HG03103 (cell line): ENCODE measurements at regions not wholly inside any gene's neighbourhood (a gene's known extent, or its start where the extent isn't known, plus 50 kb on each side); places are given as distances from the start of the nearest gene placed in this dataset.
"Not testable (repeated sequence)": the region's sequence is repeated elsewhere in the genome, so short reads cannot be mapped to it uniquely, and the experiment has no call there.

Experiments
- ATAC-seq: cut with Tn5 transposase; IDR thresholded peaks from one replicate; pipeline ENCODE4 v1.9.1; 2021; ENCODE audit warnings: low read depth; ENCODE audit not compliant: unreplicated experiment

DNA sequence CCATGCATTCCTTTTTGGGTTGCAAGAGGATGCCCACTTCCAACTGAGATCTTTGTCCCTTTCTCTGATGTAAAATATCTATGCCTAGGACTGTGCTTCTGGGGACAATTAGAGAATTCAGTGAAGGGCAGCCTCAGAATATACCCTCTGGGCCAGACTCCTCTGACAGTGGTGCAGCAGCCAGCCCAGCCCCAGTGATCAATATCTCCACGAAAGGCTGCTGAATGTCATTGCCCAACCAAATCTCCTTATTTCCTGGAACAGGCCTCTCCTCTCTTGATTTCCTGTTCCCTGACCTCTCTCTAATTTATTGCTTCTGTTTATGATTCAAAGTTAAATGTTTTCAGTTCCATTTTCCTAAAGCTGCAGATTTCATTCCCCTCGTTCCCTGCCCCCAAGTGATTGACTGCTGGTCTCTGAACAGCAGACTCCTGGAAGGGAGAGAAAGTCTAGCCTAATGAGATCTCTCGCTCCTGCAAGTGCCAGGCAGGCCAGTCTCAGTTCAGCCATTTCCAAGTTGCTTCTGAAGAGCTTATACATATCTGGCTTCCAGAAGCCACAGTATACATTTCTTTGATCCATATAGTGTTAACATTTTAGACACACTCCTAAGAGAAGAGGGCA lies 104.4 kb upstream of the SALL1 start:
- no peak for ATAC-seq

DNA sequence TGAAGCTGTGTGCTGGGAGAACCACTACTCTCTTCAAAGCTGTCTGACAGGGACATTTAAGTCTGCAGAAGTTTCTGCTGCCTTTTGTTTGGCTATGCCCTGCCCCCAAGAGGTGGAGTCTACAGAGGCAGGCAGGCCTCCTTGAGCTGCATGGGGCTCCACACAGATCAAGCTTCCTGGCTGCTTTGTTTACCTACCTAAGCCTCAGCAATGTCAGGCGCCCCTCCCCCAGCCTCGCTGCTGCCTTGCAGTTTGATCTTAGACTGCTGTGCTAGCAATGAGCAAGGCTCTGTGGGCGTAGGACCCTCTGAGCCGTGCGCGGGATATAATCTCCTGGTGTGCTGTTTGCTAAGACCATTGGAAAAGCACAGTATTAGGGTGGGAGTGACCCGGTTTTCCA lies 103.3 kb upstream of the SALL1 start:
- ATAC-seq, result not testable (repeated sequence)

DNA sequence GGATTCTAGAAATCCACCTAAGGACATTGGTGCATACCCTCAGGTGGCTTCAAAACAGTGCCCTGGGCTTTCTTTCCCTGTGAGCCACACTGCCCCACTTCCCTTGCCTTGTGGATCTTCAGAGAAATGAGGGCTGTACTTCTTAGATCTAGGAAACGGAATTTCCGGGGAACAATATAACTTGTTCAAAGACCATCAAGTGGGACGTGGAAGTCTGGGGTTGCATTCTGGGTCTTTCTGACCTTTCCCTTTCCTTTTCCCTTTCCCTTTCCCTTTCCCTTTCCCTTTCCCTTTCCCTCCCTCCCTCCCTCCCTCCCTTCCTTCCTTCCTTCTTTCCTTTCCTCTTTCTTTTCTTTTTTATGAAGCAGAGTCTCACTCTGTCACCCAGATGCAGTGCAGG lies 97.1 kb upstream of the SALL1 start:
- no peak for ATAC-seq

DNA sequence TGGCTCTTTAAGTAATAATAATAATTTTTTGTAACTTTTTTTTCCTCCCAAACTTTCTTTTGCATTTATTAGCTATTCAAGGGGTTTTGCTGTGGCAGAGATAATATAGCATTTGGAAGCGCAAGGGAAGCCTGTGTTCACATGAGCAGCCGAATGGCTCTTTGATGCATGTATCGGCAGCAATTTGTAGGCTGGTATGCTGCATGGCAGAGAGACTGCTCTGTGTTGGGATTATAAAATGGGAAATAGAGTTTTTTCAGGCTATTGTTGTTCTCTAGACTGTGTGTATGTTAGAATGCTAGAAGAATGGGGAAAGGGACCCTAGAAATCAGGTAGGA lies 94.6 kb upstream of the SALL1 start:
- no peak for ATAC-seq

DNA sequence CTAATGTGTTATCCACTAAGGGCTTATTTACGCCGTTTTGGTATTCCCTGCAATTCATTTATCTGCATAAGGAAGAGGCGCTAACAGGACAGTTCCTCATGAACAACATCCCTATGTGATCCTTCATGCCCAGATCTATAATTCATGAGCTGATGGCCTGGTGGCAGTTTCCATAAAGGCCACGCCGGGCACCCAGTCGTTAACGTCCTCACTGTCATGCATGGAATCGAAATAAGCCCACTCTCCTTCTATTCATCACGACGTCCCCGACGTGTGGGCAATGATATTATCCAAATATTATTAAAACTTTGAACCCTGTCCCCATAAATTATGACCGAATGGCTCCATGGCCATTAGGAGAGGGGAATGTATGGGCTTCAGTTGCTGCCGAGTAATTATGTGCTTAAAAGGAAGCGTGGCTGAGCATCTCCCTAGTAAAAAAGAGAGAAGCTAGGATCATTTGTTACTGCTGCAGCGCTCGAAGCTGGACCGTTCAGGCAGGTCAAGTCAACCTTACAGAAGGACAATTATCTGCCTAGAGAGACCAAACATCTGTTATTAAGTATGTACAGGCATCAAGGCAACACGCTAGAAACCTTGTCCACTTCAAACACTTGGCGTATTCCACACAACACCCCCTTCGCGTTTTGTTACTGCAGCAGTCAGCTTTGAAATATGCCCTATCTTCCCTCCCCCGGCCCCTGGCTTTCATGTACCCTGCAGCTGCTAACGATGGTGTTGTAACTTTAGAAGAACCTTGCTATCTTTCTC lies 94.0 kb upstream of the SALL1 start:
- no peak for ATAC-seq

DNA sequence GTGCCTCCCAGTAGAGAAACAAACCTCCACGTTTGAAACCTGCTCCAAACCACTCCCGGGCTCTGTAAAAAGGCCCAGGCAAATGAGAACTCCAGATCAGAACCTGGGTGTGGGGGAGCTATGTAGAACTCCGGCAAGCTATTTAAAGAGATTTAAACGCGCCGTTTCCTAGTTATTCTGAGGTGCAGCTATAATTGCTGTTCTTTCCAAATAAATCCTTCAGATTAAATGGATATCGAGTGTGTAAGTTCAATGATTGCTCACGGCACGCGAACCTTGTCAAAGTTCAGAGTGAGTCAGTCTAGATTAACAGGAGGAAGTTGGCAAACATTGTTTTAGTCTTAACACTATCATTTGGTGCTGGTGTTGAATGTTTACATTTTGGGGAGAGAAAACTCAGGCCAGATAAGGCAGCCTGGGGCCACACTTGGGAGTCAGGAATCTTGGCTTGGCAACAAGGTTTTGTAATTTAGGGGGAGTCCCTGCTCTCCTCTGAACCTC lies 92.9 kb upstream of the SALL1 start:
- no peak for ATAC-seq

DNA sequence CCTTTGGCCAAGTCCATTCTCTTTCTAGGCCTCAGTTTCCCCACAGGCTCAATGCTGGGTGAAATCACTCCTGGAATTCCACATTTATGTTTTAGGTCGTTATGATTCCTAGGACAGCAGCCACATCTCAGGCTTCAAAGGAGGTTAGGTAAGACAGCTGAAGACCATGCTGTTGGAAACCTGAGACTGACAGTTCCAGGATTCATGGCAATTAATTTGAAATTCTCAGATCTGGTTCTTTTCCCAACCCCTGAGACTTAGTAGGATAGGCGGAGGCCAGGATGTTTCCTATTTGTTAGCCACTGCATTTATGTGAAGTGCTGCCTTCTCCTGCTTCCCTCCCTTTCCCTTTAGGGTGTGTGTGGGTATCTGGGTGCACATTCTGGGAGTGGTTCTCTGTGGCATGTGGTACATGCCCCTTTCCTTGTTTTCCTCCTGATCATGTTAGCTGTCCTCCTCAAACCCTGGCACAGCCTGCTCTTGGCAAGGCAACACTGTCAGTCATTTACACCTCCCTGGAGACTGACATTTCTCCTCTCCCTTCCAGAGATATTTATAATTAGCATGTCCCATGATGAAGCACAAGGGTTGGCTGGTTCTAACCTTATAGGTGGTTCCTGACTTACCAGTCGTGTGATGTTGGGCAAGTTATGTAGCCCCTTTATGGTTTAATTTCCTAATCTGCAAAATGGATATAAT lies 91.4 kb upstream of the SALL1 start:
- ATAC-seq, result no peak

DNA sequence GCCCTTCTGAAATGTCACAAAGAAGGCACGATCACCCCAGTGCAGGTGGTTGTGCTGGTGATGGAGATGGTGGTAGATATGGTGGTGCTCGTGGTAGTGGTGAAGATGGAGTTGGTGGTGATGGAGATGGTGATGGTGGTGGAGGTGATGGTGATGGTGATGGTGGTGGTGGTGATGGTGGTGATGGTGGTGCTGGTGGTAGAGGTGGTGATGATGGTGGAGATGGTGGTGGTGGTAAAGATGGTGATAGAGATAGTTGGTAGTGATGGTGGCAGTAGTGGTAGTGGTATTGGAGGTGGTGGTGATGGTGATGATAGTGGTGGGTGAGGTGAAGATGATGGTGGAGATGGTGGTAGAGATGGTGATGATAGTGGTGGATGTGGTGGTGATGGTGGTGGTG lies 88.1 kb upstream of the SALL1 start:
- no peak for ATAC-seq

GRCh38 chr16:51237861-51238378 lies 86.8 kb upstream of the SALL1 start:
- ATAC-seq, result no peak

DNA sequence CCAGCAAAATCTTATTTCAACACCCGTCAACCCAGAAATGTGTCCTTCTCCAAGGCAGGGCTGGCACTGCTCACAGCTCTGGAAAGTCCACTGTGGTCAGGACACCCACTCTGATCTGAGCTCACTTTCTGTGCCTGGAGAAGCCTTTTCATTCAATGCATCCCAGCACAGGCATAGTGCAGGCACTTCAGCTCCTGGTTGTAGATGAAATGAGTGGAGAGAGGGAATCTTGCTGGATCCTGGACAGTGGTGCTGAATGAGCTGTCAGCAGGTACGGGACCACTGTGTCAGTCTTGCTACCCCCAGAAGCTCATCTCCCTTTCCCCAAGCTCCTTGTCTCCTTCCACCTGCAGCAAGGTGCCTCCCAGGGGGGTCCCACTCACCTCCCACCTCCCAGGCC lies 86.1 kb upstream of the SALL1 start:
- no peak for ATAC-seq

DNA sequence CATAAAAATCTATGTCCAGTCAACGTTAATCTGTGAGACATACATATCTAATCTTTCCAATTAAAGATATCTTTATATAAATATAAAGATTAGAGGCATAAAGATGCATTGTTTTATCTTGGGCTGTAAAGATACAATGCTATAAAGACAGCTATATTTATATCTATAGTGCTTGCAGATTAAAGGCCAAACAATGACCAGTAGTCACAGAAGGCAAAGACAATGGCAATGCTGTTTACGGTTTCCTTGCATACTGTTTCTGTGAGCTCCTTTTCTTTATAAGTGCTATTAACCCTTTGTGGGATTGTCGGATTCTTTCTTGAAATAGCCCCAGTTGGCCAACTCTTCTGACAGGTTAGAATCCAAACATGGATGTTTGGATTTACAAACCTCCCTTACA lies 85.5 kb upstream of the SALL1 start:
- ATAC-seq, result no peak

DNA sequence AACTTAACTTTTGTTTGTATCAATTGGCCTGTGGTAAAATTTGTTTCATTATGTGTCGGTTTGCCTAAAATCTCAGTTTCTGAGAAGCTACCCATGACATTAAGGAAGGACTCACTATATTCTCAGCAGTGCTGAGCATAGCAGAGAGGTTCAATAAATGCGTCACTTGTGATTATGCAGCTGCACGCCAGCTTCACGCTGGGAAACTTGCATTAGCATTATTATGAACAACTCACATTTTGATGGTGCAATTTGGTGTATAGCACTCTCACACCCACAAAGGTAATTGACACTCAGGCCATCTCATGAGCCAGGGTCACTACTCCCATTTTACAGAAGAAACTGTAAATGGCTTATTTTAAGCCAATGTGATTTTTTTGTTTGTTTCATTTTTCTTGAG lies 80.6 kb upstream of the SALL1 start:
- ATAC-seq, result no peak

DNA sequence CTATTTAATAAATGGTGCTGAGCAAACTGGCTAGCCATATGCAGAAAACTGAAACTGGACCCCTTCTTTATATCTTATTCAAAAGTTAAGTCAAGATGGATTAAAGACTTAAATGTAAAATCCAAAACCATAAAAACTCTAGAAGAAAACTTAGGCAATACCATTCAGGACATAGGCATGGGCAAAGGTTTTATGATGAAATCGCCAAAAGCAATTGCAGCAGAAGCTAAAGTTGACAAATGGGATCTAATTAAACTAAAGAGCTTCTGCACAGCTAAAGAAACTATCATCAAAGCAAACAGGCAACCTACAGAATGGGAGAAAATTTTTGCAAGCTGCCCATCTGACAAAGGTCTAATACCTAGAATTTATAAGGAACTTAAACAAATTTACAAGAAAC lies 79.0 kb upstream of the SALL1 start:
- not testable (repeated sequence) for ATAC-seq

GRCh38 chr16:51228097-51228659 lies 77.1 kb upstream of the SALL1 start:
- no peak for ATAC-seq

DNA sequence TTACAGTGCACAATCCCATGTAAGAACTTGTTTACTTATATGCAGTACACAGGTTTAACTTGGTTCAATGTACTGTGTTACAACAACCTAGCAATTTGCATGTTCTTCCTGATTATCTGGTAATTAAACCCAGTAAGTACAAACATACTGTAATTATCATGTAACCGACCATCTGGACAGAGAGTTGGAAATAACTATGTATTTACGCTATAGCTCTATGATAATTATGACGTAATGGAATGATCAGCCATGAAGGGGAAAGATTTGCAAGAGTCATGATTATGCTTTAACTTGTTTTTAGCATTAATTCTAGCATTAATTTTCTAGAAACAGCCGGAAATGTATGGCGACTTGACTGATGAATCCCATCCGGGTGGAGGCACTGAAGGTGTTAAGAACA lies 74.8 kb upstream of the SALL1 start:
- no peak for ATAC-seq

DNA sequence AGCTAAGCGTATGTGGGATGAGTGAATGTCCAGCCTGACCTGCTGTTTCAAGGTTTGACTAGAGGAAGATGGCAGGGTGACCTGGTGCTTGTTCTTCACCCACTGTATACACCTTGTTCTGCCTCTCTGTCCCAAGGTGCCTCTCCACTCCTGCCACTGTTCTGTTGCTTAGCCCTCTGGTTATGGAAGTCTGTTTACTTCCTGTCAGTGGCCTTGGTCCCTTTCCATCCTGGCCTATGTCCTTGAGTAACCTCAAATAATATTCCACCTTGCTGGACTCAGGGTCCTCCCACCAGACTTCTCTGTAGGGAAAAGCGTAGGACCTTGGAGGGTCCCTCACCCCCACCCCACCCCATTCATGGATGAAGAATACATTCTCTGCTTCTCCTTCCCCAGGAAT lies 73.2 kb upstream of the SALL1 start:
- no peak for ATAC-seq

GRCh38 chr16:51222016-51222415 lies 70.9 kb upstream of the SALL1 start:
- no peak for ATAC-seq

DNA sequence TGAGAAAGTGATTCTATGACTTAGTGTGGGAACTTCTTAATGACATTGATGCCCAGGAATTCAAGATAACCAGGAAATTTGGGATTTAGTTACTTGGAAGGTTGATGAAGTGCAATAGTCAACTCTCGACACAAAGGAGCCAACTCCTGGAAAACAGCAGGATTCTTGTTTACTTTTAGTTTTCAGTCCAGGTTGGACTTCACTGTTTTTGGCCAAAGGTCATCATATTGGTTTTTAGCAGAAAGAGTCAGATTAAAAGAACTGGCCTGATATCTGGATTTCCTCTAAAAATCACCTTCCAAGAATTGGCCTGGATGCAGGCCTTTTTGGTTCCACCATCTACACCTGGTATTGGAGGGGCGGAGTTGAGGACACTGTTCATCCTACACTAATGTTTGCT lies 60.1 kb upstream of the SALL1 start:
- ATAC-seq, result no peak

DNA sequence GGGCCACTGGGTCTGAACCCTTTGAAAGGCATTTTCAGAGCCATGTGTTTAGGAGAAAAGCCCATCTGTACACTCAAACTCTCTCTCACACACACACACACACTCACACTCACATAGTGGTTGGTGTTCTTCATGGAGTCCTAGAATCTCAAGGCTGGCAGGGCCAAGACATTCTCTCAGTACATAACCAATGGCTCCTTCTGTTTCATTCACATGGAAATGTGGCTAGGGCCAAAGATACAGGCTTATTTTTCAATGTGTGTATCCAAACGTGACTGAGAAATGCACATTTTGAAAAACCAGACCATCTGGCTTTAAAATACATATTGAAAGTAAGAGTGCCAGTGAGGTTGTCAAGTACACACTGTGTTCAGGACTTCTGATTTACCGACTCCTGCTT lies 59.0 kb upstream of the SALL1 start:
- ATAC-seq, result no peak

DNA sequence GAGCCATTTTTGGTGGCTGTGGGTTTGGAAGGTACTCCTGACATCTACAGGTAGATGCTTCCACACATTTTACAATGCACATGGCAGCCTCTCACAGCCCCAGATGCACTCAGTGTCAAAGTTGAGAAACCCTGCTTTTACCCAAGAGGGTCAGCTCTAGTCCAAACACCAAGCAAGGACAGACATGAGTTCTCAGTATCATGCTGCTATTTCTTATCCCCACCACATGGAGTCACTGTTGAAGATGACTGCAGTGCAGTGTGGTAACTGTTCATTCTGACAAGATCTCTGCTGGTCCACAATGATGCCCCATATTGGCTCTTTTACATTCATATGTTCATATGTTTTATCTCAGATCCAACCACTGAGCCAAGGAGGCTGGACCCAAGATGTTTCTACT lies 50.5 kb upstream of the SALL1 start:
- ATAC-seq, result no peak
